ENCODE measurements at regions not wholly inside any gene's neighbourhood (a gene's known extent, or its start where the extent isn't known, plus 50 kb on each side); places are given as distances from the start of the nearest gene placed in this dataset.

DNA sequence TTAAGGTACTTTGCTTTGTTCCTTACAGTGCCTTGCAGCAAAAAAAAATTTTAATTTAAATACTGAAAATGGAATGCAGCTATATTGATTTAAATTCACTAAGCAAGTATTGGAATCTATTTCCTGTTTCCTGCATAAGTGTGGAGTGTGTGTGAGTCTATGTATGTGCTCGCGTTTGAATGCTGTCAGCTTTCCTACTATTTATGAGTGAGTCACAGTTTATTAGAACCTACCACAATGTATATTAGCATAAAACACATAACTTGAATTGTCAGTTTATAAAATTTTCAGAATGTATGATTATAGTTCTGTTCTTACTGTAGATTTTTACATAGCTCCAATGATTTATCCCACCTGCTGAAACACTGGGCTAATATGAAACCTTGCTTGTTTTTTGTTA, 302.1 kb downstream of the NR2F1-AS1 start:
- Histone ChIP-seq H2AFZ (ENCODE audit: insufficient read depth, low read depth, low read length, poor library complexity, severe bottlenecking) (no peak overlapping the region), H4K20me1 (ENCODE audit: control insufficient read depth, insufficient read depth, low read length, poor library complexity, severe bottlenecking) (no peaks in the 10 kb centered on the region), H3K27me3 (replicated peaks in 1 of 4; ENCODE audit: control extremely low read depth in 1 of 4, control insufficient read depth in 3 of 4, insufficient read depth in 4 of 4, low read length in 3 of 4) (no peaks in the 10 kb centered on the region), H3K4me2 (replicated peaks; ENCODE audit: low read depth, low read length, poor library complexity, severe bottlenecking) (no peak overlapping the region), H3K9ac (ENCODE audit: low read length) (no peak overlapping the region), H3K36me3 (replicated peaks in 1 of 2; ENCODE audit: control extremely low read depth in 1 of 2, control insufficient read depth in 1 of 2, extremely low read depth in 1 of 2, insufficient read depth in 2 of 2, low read length in 1 of 2) (no peaks in the 10 kb centered on the region), H3K4me3 (ENCODE audit: control extremely low read depth in 1 of 5, extremely low read depth in 1 of 5, insufficient read depth in 1 of 5, low read depth in 2 of 5, low read length in 4 of 5) (no peak overlapping the region), H3K27ac (ENCODE audit: low read length in 2 of 2) (no peak overlapping the region), H3K79me2 (ENCODE audit: control insufficient read depth, insufficient read depth, low read length) (no peaks in the 10 kb centered on the region), H3K4me1 (ENCODE audit: control insufficient read depth in 2 of 2, insufficient read depth in 2 of 2, low read length in 2 of 2) (no peaks in the 10 kb centered on the region), H3K9me3 (ENCODE audit: control extremely low read depth in 1 of 3, control insufficient read depth in 2 of 3, insufficient read depth in 1 of 3, low read length in 2 of 3) (peaks cover 0 to 3% (median 0%) of the 10 kb centered on the region in 3 donors)
- Mint-ChIP-seq H3K9me3 (ENCODE audit: insufficient read depth) (no peaks in the 10 kb centered on the region), H3K27ac (no peak overlapping the region), H3K4me3 (no peak overlapping the region), H3K4me1 (no peaks in the 10 kb centered on the region), H3K27me3 (no peaks in the 10 kb centered on the region)
- ATAC-seq (ENCODE audit: low read depth) = no peak
- POLR2A ChIA-PET = no interaction called here
- no peak for DNase-seq
- intact Hi-C loops (cut with micrococcal nuclease) = no loop called here
- no CpG with 5 or more reads among the region's 2 CpGs for WGBS (ENCODE audit: insufficient coverage)
- TF ChIP-seq, protein P1, sequence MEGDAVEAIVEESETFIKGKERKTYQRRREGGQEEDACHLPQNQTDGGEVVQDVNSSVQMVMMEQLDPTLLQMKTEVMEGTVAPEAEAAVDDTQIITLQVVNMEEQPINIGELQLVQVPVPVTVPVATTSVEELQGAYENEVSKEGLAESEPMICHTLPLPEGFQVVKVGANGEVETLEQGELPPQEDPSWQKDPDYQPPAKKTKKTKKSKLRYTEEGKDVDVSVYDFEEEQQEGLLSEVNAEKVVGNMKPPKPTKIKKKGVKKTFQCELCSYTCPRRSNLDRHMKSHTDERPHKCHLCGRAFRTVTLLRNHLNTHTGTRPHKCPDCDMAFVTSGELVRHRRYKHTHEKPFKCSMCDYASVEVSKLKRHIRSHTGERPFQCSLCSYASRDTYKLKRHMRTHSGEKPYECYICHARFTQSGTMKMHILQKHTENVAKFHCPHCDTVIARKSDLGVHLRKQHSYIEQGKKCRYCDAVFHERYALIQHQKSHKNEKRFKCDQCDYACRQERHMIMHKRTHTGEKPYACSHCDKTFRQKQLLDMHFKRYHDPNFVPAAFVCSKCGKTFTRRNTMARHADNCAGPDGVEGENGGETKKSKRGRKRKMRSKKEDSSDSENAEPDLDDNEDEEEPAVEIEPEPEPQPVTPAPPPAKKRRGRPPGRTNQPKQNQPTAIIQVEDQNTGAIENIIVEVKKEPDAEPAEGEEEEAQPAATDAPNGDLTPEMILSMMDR (IDR thresholded peaks at IDR 0.05) = no peak
- no peak for TF ChIP-seq EZH2 (IDR thresholded peaks at IDR 0.05; ENCODE audit: borderline replicate concordance, insufficient read depth, low read depth, low read length, poor library complexity, severe bottlenecking)
- CTCF ChIA-PET = no interaction called here

DNA sequence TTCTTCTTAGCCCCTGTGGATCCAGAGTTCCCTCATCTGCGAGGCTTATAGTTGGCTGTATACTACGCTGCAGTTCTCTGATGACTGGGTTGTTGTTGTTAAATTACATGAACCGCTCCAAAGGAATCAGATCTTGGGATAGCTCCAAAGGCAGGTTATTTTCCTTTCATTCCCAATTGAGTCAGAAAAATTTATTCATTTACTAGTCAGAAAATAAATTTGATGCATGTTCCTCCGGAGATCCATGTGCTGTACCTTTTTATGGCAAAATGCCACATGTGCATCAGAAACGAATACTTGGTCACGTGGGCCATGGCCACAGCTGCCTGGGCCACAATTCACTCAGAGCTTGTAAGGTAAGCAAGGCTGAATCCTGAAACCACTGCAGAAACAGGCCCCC, 304.0 kb downstream of the NR2F1-AS1 start:
- no peak overlapping the region for H3K4me2 ChIP-seq (replicated peaks; ENCODE audit: low read depth, low read length, poor library complexity, severe bottlenecking)
- Mint-ChIP-seq H3K9me3 (ENCODE audit: insufficient read depth) (no peaks in the 10 kb centered on the region), H3K4me3 (no peak overlapping the region), H3K4me1 (no peaks in the 10 kb centered on the region), H3K27me3 (no peaks in the 10 kb centered on the region), H3K27ac (no peak overlapping the region)
- no peak overlapping the region for H3K9ac ChIP-seq (ENCODE audit: low read length)
- H3K79me2 ChIP-seq (ENCODE audit: control insufficient read depth, insufficient read depth, low read length) = no peaks in the 10 kb centered on the region
- intact Hi-C loops (cut with micrococcal nuclease) = no loop called here
- H3K4me3 ChIP-seq (ENCODE audit: control extremely low read depth in 1 of 5, extremely low read depth in 1 of 5, insufficient read depth in 1 of 5, low read depth in 2 of 5, low read length in 4 of 5) = no peak overlapping the region
- ATAC-seq (ENCODE audit: low read depth) (no peak), DNase-seq (no peak)
- TF ChIP-seq, protein P1 (IDR thresholded peaks at IDR 0.05) = no peak
- TF ChIP-seq EZH2 (IDR thresholded peaks at IDR 0.05; ENCODE audit: borderline replicate concordance, insufficient read depth, low read depth, low read length, poor library complexity, severe bottlenecking) = no peak
- POLR2A ChIA-PET = no interaction called here
- H3K9me3 ChIP-seq (ENCODE audit: control extremely low read depth in 1 of 3, control insufficient read depth in 2 of 3, insufficient read depth in 1 of 3, low read length in 2 of 3) = peaks cover 0 to 3% (median 0%) of the 10 kb centered on the region in 3 donors
- H3K27ac ChIP-seq (ENCODE audit: low read length in 2 of 2) = no peak overlapping the region
- H4K20me1 ChIP-seq (ENCODE audit: control insufficient read depth, insufficient read depth, low read length, poor library complexity, severe bottlenecking) = no peaks in the 10 kb centered on the region
- H3K4me1 ChIP-seq (ENCODE audit: control insufficient read depth in 2 of 2, insufficient read depth in 2 of 2, low read length in 2 of 2) = no peaks in the 10 kb centered on the region
- no peak overlapping the region for H2AFZ ChIP-seq (ENCODE audit: insufficient read depth, low read depth, low read length, poor library complexity, severe bottlenecking)
- CTCF ChIA-PET = no interaction called here
- WGBS (ENCODE audit: insufficient coverage) = 90% methylated on average over 3 of the region's 6 CpGs
- no peaks in the 10 kb centered on the region for H3K27me3 ChIP-seq (replicated peaks in 1 of 4; ENCODE audit: control extremely low read depth in 1 of 4, control insufficient read depth in 3 of 4, insufficient read depth in 4 of 4, low read length in 3 of 4)
- no peaks in the 10 kb centered on the region for H3K36me3 ChIP-seq (replicated peaks in 1 of 2; ENCODE audit: control extremely low read depth in 1 of 2, control insufficient read depth in 1 of 2, extremely low read depth in 1 of 2, insufficient read depth in 2 of 2, low read length in 1 of 2)

Data from B cell (primary cell).